HG02623 (cell line): ENCODE measurements at regions not wholly inside any gene's neighbourhood (a gene's known extent, or its start where the extent isn't known, plus 50 kb on each side); places are given as distances from the start of the nearest gene placed in this dataset.

ENCODE experiments used
- ATAC-seq: cut with Tn5 transposase; IDR thresholded peaks from one replicate; pipeline ENCODE4 v1.9.1; 2021; ENCODE audit warnings: moderate library complexity; ENCODE audit not compliant: unreplicated experiment

DNA sequence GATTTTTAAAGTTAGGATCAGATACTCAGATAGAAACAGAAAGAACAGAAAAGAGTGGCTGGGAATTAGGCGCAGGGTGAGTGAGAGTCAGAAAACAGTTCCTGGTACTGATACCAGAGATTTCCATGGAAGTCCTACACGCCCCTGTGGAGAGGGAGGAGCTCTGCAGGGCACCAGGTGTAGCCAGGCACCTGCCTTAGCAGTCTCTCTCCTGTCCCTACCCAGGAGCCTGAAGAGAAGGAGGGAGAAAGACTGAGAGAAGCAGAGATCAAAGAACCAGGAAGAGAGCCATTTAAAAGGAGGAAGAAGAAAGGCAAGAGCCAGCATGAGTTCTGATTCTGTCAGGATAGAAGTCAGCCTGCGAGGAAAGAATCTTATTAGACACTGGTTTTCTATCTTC lies 65.0 kb downstream of the CBLN1 start:
- no peak for ATAC-seq

DNA sequence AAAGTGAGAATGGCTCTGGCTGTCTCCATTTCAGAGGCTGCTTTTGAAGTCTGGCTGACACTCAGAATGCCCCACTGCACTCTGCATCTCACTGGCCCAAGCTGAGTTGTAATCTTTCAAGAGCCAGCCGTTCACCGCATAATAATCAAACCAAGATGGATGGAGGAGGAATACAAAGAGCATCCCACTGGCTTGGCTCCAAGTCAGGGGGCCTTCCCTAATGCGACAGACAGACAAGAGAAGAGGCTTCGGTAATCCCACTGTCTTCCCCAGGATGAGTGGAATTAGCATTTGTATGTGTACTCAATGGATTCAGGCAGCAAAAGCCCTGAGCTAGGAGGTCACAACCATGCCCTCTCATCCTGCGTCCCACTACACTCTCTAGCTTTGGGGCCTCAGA lies 68.0 kb downstream of the CBLN1 start:
- ATAC-seq, result no peak

DNA sequence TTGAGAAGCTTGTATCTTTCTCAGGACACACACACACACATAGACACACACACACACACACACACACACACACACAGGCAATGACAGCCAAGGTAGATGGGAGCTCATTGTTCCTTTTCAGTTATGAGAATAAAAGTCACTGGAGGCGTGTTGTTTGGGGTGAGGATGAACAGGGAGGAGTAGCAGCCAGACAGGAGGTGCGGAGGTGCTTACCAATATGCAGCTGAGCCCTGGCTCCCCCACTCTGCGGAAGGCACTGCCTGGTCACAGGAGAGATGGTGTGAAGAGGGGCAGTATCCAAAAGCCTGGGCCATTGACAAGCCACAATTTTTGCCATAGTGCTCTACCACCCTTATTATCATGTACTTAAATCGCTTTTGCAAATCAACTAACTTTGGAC lies 77.4 kb downstream of the CBLN1 start:
- no peak for ATAC-seq

DNA sequence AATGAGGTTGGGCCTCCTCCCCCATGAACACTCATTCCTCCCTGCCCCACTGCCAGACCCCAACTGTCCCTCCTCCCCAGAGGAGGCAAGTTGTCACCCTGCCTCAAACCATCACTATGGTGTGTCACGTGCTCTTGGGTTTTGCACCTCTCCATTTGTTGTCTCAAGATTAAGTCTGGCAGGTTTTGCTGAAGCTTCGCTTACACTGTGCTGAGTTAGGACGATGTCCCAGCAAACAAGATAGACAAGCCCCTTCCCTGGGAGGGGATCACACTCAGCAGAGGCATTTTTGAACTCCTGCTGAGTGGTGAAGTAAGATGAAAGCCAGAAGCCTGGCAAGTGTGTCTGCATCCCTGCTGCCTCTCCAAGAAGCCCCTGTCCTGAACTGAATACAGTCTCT lies 78.3 kb downstream of the CBLN1 start:
- no peak for ATAC-seq

DNA sequence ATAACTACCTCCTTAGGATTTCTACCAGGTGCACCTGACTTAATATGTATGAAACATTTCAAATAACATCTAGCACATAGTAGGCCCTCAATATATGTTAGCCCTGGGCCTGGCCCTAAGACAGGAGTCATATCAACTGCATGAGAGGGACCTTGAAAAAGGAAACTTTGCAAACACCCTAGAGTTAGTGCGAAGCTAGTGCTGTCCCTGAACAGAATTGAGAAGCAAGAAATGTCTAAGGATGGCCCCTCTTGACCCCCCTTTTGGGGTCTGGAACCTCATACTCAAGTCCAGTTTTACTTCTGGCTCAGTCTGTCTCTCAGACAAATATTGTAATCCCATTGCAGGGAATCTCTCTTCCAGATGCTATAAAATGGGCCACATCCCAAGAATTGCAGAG lies 80.5 kb downstream of the CBLN1 start:
- ATAC-seq, result no peak

DNA sequence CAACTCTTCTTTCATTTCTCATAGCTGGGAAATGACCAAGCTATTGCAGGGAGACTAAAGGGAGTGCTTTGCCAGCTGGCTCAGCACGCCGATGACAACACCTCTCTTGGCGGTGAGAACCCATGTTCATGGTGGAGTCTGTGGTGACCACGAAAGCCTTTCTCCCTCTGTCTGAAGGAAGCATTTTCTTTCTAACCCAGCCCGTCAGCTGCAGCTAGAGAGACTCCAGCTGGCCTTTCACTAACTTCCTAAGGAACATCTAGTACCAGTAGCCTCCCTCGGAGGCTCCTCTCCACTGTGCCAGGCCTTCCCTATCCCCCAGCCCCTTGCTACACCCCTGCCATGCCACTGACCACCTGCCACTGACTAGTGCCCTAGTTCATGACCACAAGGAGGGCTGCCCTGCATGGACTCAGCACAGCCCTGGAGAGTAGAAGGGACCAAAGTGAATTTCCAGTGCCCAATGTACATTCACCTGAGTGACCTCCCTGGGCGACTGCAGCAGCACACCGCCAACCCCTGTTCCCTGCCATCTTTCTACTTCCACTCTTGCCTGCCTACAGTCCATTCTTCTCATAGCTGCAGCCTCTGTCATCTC lies 81.3 kb downstream of the CBLN1 start:
- no peak for ATAC-seq

DNA sequence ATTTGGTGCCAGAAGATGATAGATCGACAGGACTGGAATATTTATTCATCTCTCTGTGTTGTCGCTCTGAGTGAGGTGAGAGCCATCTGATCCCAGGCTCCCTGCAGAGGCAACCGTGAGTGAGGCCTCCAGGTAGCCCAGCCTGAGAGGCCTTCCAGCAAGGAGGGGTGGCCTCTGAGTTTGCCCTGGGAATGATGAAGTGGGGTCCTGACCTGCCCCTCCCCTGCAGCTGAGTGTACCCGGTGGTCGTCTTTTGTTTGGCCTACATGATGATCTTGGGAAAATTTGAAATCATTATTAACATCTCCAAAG lies 86.4 kb downstream of the CBLN1 start:
- ATAC-seq, result no peak

DNA sequence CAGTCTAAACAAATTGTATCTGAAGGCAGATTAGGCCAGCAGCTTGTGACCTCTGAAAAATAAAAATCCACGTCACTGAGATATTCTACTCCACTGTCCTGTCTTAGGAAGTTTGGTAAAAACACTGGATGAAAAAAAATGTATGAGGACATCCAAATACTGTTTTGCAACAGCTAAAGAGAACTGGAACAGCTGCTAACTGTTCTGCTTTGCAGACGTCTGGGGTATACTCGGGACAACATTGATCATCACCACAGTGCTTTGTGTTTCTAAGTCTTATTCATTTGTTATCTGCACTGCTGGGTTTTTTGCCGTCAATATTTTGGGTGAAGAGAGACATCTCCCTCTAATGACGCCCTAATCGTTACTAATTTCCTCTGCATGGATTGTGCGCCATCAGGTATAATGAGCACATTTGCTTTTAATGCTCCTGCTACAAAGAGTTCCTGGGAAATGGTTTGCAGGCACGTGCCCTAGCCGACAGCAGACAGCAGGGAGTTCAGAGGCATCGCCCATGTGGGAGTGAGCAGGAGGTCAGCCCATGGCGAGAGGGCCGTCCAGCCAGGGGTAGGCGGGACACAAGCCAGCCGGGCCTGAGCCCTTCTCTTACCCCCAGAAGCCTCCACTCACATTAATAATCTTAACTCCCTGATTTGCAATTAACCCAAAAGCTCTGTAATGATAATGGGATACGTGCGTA lies 87.0 kb downstream of the CBLN1 start:
- no peak for ATAC-seq

DNA sequence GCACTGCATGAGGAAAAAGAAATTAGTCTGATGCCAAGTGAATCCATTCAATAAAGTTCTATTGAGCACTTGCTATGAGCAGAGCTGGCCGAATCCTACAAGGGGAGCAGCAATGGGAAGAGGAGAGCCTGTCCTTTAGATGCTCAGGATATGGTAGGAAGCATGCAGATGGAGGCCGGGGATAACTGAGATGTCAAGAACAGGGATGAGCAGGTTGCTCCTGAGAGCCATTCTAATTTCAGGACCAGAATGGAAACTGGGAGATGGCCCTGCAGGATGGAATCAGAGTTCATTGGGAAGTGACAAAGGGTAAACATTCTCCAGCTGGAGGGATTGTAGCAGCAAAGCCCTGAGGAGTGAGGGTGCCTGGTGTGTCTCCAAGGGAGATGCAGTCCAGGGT lies 88.0 kb downstream of the CBLN1 start:
- no peak for ATAC-seq

DNA sequence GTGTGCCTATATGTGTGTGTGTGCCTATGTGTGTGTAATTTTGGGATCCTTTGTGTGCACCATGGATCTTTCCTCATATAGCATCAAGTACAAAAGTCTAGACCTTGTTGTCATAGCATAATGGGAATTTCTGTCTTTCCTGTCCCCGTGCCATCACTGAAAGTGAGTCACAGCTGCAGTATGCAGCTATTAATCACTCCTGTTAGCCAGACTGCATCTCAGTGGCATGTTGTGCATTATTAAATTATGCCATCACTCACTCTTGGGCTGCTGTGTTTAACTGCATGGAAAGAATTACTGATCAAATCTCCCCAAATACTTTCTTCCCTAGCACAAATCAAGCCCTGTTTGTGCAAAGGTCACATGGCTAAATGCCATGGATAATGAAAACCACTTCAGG lies 92.4 kb downstream of the CBLN1 start:
- no peak for ATAC-seq

DNA sequence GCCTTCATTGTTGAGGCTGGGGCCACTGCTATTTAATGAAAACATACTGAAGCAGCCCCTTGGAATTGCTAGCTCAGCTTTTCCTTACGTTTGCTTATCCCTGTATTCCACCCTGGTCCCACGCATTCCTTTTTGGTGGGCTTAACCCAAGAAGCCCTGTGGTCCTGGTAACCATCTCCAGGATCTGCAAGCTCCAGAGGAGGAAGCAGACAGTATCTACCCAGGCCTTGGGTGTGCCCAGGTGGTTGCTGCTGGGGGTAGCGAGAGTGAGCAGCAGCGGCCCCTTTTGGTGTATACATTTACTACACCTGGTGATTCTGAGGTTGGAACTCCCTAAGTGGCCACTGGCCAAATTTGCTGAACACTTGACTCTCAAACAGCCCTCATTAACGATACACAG lies 97.7 kb downstream of the CBLN1 start:
- ATAC-seq, result no peak

DNA sequence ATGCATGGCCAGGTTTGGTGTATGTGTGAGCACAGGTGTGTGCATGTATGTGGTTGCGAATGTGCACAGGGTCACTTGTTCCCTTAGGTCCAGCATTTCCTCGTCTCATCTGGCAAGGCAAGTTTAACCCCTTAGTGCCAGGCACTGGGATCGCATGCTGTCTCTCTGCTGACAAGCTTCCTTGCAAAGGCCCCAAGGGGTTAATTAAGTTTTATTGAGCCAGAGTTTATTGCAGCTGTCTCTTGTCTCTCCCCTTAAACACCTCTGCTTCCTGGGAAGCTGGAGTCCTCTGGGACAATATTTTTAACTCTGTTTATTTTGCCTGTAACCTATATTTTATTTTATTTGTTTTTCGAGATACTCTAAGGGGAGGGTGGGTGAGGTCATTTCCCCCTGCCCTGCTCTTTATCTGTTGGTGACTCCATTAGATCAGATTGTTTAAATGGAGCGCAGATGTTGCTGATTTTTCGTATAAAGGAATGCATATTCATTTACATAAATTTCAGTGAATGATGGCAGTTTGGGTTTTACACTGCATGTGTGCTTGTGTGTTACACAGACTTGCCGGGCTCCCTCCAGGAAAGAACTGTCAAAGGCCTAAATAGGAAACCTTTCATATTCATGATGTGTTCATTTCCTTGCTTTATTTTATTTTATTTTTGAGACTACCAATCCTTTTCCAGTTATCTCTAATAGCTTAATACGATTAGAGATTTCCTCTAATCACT lies 99.7 kb downstream of the CBLN1 start:
- ATAC-seq, result no peak

DNA sequence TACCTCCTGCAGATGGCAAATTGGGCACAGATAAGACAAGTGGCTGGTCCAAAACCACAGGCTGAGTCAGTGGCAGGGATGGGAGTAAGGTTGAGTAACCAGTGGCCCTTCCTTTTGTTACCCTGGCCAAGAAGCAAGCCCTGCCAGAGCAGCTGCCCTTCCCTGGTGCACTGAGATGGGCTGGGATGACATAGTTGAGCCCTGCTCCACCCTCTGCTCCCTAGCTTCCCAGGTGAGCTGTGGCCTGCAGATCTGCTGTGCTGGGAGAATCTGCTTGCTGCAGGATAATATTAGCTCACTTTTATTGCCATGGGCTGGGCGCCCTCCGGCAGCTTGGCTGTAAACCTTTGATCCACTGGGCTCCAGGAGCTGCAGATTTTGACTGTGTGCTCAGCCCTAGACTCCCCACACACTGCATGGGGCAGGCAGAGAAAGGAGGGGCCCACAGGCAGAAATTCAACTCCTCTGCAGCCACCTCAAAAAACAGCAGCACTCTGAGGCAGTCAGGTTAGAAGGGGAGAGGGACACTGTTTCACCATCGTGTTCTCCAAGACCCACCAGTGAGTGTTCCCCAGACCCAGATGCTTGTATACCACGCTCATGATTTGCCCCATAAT lies 101.8 kb downstream of the CBLN1 start:
- ATAC-seq, result no peak

DNA sequence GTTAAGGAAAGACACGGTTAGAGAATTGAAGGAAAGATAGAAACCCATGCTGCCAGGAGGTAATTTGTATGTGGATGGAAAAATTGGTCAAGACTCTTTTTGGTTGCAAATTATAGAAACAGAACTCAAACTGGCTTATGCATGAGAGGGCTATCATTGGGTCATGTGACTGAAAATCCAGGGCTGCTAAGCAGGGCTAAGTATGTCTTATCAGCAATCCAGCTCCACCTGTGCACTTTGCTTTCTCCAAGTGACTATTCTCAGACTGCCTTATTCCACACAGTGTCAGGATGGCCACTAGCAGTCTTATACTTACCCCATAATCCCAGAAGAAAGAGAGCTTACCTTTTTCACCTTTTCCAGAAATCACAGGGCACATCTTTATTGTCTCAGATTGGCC lies 113.5 kb downstream of the CBLN1 start:
- ATAC-seq, result no peak

DNA sequence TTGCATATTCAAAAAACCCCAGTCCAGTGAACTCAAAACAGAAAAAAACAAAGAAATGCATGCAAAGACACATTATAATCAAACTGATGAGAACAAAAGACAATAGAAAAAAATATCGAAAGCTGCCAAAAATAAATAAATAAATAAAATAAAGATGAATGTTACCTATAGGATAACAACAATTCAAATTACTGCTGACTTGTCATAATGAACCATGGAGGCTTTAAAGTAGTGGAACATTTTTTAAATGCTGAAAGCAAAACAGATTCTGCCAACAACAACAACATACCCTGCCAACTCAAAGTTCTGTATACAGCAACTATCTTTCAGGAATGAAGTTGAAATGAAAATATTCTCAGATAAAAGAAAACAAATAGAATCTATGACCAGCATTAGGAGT lies 116.6 kb downstream of the CBLN1 start:
- no peak for ATAC-seq

DNA sequence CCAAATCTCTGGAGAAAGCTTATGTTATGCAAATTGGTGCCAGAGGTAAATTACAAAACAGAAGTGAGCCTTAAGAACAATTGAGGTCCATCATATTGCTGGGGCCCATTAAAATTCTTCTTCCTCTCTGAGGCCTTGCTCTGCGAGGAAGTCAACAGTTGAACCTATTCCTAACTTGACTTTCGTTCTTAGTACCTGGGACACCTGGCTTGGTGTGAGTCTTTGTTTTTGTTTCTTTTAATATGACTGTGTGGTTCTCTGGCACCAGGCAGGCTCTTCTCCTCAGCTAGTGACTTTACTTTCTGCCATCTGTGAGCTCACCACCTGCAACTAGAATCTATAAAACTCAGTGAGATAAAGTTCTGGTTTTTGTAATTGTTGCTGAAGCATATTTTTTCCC lies 120.4 kb downstream of the CBLN1 start:
- no peak for ATAC-seq

DNA sequence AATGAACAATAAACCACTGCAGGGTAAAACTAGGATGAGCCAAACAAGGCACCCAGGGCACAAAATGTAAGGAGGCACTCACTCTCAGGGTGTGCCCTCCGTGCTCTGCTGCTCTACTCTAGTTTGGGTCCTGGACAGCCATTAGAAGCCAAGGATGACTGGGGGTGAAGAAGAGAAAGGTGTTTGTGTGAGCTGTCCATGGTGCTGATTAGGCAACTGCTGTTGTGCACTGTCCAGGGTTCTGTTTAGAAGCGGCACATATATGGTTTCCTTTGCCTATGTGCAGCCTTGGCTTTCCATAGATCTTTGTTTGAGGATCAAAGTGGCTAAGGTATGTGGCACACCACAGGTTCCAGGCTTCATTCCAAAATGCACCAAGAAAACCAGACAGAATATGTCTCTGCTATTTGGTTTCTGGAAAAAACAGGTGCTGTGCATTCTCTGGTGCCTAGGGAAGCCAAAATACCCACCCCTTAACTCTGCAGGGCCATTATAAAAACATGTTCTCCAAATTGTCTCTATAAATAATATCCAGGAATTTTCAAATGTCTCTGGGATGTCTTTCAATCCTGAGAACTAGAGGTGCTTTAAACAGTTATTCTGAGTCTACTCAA lies 123.5 kb downstream of the CBLN1 start:
- no peak for ATAC-seq

DNA sequence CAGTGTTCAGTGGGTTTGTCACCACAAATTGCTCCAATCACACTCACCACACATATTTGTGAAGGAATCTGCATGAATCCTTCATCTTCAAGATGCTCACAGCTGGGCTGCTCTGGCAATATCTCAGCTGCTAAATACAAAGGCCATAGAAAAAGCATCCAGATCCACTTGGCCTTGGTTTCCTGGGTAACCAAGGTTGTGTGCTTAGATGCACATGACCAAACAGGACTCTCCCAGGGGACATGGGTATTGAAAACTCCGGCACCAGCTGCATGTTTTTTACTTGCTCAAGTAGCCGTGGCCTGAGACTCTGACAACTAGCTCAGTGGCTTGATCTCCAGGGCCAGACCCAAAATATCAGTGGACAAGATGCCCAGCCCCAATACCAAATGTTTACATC lies 131.3 kb downstream of the CBLN1 start:
- ATAC-seq, result no peak

DNA sequence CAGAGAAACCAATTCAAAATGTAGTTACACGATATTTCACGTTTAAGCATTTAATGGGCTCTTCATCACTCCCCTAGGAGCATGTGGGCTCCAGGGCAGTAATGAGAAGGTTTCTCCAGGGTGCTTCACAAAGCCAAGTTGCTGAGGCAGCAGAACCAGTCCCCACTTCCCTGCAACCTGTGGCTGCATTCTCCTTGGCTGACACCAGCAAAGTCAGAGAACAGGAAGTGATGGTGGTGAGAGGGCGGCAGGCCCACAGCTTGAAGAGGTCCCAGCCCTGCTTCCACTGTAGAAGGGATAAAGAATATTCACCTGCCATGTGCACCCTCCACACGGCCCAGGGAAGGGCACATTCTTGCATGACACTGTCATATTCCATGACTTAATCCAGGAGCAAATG lies 133.2 kb downstream of the CBLN1 start:
- ATAC-seq, result no peak

DNA sequence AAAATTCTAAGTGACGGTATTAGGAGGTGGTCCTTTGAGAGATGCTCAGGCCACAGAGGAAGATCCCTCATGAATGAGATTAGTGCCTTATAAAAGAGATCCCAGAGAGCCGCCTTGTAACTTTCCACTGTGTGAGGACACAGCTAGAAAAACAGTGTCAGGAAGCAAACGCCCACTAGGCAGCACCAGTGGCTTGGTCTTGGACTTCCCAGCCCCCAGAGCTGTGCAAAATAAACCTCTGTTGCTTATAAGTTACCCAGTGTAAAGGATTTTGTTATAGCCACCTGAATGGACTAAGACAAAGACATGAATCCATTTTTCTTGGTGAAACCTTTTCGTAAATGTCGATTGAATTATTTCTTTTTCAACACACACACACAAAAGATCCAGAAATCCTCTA lies 141.0 kb downstream of the CBLN1 start:
- no peak for ATAC-seq

DNA sequence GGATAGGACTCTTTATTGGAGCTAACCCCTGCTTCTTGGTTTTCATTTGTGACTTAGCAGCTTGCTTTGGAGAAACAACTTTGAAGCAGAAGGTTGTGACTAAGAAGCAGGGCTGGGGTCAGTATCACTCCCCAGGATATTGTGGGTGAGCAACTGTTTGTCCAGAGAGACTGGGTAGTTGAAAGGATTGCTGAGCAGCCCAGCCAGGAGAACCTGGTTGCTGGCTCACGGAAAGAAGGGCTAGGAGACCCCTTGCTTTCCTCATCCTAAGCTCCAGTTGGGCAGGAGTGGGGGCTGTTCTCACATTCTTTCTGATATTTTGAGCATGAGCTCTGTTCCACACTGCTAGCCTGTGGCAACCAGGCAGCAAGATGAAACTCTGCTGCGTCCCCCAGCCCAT lies 151.2 kb downstream of the CBLN1 start:
- ATAC-seq, result no peak

DNA sequence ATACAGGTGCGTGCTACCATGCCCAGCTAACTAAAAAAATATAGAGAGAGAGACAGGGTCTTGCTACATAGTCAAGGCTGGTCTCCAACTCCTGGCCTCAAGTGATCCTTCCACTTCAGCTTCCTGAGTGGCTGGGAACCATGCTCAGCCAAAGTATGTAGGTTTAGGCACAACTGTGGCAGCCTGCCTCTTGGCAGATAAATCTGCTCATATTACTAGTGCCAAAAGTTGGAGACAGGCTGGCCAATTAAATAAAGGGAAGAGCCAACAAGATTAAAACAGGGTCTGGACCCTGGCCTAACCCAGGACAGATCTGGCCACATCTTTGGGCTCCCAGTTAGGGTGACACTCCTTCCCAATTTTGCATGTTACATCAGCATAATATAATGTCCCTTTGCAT lies 151.7 kb downstream of the CBLN1 start:
- ATAC-seq, result no peak
